ES-I3 (cell line): ENCODE measurements at regions not wholly inside any gene's neighbourhood (a gene's known extent, or its start where the extent isn't known, plus 50 kb on each side); places are given as distances from the start of the nearest gene placed in this dataset.

Experiments used
- H3K36me3 ChIP-seq: 2 replicates; pipeline ENCODE4 v1.6.1; 2013; ENCODE audit warnings: mild to moderate bottlenecking, low read length, control low read depth, moderate library complexity; ENCODE audit not compliant: insufficient read depth
- H3K4me1 ChIP-seq: 2 replicates; pipeline ENCODE4 v1.6.1; 2013; ENCODE audit warnings: mild to moderate bottlenecking, control low read depth, low read length; ENCODE audit not compliant: insufficient read depth
- H3K9ac ChIP-seq: 2 replicates; pipeline ENCODE4 v1.6.1; 2013; ENCODE audit warnings: low read depth, mild to moderate bottlenecking, low read length, moderate library complexity
- H3K9me3 ChIP-seq: 2 replicates; pipeline ENCODE4 v1.6.1; 2013; ENCODE audit warnings: mild to moderate bottlenecking, low read length, moderate library complexity; ENCODE audit not compliant: control insufficient read depth, insufficient read depth

DNA sequence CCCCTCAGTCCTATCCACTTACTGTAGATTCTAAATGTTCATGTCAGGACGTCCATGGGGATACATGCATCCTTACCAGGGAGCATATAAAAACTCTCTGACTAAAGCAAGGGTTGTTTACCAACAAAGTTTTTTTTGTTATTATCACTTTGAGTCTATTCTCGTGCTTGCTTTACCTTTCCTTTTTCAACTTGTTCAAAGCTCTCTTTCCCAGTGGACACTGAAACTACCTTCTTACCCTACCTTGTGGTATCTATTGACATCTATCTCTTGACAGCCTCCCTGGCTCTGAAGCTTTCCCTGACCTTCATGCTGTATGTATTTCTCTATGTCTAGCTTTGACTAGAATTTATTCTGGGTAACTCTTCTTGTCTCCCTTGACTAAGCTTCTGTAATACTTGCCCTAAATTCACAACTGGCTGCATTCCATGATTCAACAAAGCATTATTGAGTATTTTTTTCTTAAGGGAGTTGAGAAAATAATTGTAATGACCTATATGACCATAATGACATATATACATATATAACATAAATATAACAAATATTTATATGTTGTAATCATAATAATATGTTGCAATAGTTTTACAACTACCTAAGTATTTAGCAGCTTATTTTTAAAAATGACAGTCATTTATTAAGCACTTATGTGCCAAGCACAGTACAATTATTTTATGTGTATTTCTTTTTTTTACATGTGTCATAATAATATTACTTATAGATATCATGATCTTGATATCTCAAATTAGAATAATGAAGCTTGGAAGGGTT is 403.4 kb upstream of the SPRY2 start:
- Histone ChIP-seq H3K4me1 (no peaks in the 10 kb centered on the region), H3K9me3 (no peaks in the 10 kb centered on the region), H3K9ac (no peak overlapping the region), H3K36me3 (no peaks in the 10 kb centered on the region)

DNA sequence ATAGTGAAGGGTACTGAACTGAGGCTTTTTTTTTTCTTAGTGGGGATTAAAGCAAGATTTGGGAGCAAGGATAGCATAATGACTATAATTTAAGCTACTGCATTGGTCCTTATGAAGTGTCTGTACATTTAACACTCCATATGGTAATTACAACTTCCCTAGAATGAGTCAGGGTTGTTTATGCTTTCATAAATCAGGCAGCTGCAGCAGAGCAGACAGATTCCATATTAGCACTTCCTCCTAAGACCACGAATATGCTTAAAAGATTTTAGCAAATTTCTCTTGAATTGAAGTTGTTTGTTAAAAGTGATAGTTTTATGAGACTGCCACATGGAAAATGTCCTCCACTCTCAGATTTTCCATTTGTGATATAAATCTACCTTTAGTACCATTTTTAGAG is 401.1 kb upstream of the SPRY2 start:
- no peaks in the 10 kb centered on the region for H3K4me1 ChIP-seq
- H3K9ac ChIP-seq: no peak overlapping the region
- no peaks in the 10 kb centered on the region for H3K9me3 ChIP-seq
- no peaks in the 10 kb centered on the region for H3K36me3 ChIP-seq

DNA sequence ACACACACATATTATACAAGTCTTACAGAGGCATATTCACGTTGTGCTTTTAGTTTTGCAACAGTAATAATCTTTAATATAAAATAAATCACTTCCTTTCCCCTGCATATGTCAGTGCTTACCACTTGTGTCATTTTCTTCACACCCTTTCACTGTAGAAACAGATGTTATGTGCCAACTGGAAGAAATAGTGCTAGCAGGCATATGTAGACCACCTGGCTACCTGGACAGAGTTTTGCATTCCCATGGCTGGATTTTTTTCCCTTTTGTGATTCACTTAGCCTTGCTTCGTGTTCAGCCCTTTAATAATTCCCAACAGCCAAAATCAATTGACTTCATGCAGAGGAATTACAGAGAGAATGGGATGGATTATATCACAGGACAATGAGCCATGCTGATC is 399.1 kb upstream of the SPRY2 start:
- no peaks in the 10 kb centered on the region for H3K36me3 ChIP-seq
- H3K4me1 ChIP-seq: no peaks in the 10 kb centered on the region
- H3K9ac ChIP-seq: no peak overlapping the region
- H3K9me3 ChIP-seq: no peaks in the 10 kb centered on the region

DNA sequence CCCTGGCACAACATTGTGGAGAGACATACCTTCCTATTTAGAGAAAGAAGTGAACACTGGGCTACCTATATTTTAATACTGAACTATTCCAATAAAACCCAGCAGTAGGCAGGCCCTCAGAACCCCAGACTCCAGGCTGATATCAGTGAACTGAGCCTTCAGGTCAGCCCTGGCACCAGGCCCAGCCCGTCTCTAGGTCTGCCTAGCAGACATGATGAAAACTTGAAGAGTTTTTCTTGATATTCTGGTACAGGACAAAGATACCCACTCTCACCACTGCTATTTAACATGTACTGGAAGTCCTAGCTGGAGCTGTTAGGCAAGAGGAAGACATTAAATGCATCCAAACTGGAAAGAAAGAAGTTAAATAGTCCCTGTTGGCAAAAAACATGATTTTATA is 396.6 kb upstream of the SPRY2 start:
- no peaks in the 10 kb centered on the region for H3K9me3 ChIP-seq
- no peaks in the 10 kb centered on the region for H3K4me1 ChIP-seq
- H3K9ac ChIP-seq: no peak overlapping the region
- no peaks in the 10 kb centered on the region for H3K36me3 ChIP-seq

DNA sequence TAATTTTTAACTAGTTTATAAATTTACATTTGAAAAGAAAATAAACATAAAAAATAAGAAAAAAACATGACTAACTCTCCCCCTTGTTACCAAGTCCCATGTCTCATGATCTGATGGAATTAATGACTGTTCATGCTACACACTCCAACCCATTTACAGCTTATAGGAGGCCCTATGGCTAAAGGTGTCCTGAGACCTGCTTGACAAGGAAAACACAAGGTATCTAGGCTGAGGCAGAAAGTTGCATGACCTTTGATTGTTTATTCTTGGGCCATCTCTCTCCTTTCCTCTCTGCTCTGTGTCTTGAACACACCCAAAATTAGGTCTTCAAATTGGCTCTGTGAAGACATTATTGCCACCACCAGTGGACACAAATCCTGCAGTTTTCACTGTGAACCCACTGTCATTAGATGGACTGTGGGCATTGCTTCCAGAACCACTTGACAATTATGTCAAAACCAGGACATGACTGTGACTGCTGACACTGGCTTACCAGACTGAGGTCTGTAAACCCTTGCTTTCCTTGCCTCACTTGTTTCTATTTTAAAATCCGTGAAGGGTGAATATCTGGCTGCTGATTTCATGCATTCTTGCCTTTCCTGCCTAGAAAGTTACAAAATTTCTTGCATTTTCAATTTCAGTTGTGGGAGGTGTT is 386.5 kb upstream of the SPRY2 start:
- no peaks in the 10 kb centered on the region for H3K36me3 ChIP-seq
- peaks cover 3% of the 10 kb centered on the region; the same call in 1 of the 2 replicates for H3K9me3 ChIP-seq
- no peak overlapping the region for H3K9ac ChIP-seq
- H3K4me1 ChIP-seq: no peaks in the 10 kb centered on the region

DNA sequence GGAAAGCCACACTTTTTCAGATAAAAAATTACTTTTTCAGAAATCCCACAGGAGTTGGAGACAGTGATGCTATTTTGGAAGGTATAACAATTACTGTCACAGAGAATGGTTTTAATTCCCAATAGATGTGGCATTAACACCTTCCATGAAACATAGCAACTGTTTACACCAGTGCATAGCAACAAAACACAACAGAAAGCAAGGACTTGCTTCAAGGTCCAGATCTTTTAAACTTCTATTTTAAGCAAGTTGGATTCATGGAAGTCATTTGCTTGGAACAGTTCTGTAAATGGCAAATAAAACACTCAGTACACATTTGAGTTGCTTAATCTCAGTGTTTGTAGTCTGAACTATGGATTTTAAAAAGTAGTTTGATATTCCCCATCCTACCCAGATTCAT is 385.9 kb upstream of the SPRY2 start:
- Histone ChIP-seq H3K4me1 (no peaks in the 10 kb centered on the region), H3K36me3 (no peaks in the 10 kb centered on the region), H3K9me3 (peaks cover 3% of the 10 kb centered on the region; the same call in 1 of the 2 replicates), H3K9ac (no peak overlapping the region)

DNA sequence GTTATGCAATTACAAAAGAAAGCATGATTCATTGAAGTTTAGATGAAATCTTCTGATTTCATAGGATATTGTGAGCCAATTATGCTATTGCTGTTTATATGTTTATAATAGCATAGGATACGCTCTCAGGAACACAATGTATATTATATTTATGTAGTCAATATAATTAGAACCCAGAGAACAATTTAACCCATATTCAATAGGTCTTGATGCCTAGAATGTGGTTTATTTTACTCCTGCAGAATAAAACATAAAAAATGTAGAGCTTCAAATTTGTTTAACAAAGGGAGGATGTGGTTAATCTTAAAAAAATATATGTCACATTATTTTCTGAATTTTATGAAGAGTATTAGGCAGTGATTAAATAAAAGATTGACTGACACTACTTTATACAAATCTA is 380.8 kb upstream of the SPRY2 start:
- no peaks in the 10 kb centered on the region for H3K36me3 ChIP-seq
- H3K4me1 ChIP-seq: no peaks in the 10 kb centered on the region; the same call in 1 of the 2 replicates
- no peaks in the 10 kb centered on the region for H3K9me3 ChIP-seq
- H3K9ac ChIP-seq: no peak overlapping the region

DNA sequence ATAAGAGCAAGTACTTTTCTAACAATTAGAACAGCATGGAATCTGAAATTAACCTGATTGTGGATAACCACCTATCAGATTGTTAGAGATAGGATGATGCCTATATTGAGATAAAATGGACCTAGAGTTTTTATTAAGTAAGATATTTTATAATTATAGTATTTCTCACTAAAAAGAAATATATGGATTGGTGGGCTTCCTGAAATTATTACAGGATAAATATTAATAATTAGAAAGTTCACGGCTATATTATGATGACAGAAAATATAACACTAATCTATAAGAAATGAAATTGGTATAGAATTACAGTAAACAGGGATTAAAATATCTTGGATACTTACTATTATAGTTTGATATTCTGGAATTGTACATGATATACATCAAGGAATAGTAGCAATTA is 378.0 kb upstream of the SPRY2 start:
- H3K9ac ChIP-seq: no peak overlapping the region
- no peaks in the 10 kb centered on the region for H3K9me3 ChIP-seq
- H3K36me3 ChIP-seq: no peaks in the 10 kb centered on the region
- peaks cover 5% of the 10 kb centered on the region for H3K4me1 ChIP-seq

DNA sequence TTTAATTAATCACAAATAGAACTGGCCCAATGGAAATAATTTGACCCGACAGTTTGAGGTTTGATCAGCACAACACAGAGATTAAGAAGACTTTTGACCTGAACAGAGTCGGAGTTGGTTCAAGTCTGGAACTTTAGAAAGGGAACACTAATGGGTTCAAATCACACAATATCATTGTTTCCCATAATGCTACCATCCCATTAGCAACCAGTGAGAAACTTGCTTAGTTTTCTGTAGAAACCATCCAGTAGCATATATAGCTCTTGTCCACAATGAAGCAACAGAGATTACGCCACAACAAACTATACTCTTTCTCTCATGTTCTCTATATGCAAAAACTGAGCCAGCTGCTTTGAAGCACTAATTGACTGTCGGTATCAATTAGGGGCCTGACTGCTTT is 376.9 kb upstream of the SPRY2 start:
- H3K9me3 ChIP-seq: no peaks in the 10 kb centered on the region; the same call in 1 of the 2 replicates
- no peaks in the 10 kb centered on the region for H3K36me3 ChIP-seq
- no peak overlapping the region for H3K9ac ChIP-seq
- peaks cover 5% of the 10 kb centered on the region for H3K4me1 ChIP-seq

DNA sequence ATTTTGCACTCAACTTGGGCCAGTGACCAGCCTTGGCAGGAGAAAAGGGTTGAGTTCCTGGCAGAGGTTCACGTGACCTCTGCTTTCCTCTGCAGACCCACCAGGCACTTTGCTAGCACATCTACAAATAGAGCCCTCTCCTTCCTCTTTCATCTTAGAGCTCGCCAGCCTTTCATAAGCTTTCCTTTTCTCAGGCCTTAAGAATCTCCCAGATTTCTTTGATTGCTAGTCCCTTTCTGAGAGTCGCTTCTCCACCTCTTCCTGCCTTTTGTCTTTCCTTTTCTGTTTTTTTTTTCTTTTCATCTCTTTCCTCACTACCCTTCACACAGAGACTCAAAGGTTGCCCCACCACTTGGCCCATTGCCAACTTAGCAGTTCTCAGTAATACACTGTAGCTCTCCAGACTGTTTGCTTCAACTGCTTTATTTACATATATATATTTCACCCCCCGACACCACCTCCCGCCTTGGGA is 375.7 kb upstream of the SPRY2 start:
- Histone ChIP-seq H3K9me3 (no peaks in the 10 kb centered on the region; the same call in 1 of the 2 replicates), H3K9ac (no peak overlapping the region), H3K4me1 (peaks cover 5% of the 10 kb centered on the region), H3K36me3 (no peaks in the 10 kb centered on the region)

DNA sequence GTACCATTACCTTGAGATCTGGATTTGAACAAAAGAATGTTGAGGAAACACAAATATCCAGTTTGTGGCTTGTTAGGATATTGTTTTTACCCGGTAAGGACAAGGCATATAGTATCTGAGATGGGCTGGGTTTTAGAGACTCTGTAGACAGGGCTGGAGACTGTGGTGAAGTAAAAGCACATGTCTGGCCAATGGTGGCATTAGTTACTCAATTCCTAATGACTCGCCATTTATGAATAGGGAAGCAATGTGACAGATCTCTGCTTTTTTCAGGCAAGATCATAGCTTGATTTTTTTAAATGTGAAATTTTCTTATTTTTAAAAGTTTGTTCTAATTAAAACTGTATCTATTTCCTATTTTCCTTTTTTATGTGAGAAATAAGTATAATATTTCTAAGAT is 371.1 kb upstream of the SPRY2 start:
- H3K36me3 ChIP-seq: no peaks in the 10 kb centered on the region
- H3K9ac ChIP-seq: no peak overlapping the region
- peaks cover 5% of the 10 kb centered on the region for H3K4me1 ChIP-seq
- no peaks in the 10 kb centered on the region; the same call in 1 of the 2 replicates for H3K9me3 ChIP-seq

DNA sequence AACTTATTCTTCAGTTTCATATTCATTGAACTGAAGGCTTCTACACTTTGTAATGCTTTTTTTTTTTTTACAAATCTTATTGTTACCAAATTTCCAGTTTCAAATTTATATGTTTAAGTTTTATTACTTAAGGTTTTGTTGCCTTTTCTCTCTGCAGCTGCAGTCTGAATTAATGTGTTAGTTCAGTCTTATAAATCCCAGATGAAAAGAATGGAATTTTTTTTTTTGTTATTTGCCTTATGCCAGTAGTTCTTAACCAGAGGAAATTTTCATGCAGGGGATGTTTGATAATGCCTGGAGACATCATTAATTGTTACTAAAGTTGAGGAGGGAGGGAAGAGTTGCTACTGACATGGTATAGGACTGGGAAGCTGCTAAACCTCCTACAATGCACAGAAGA is 367.9 kb upstream of the SPRY2 start:
- no peak overlapping the region for H3K9ac ChIP-seq
- H3K36me3 ChIP-seq: no peaks in the 10 kb centered on the region
- no peaks in the 10 kb centered on the region; the same call in 1 of the 2 replicates for H3K9me3 ChIP-seq
- H3K4me1 ChIP-seq: no peaks in the 10 kb centered on the region

DNA sequence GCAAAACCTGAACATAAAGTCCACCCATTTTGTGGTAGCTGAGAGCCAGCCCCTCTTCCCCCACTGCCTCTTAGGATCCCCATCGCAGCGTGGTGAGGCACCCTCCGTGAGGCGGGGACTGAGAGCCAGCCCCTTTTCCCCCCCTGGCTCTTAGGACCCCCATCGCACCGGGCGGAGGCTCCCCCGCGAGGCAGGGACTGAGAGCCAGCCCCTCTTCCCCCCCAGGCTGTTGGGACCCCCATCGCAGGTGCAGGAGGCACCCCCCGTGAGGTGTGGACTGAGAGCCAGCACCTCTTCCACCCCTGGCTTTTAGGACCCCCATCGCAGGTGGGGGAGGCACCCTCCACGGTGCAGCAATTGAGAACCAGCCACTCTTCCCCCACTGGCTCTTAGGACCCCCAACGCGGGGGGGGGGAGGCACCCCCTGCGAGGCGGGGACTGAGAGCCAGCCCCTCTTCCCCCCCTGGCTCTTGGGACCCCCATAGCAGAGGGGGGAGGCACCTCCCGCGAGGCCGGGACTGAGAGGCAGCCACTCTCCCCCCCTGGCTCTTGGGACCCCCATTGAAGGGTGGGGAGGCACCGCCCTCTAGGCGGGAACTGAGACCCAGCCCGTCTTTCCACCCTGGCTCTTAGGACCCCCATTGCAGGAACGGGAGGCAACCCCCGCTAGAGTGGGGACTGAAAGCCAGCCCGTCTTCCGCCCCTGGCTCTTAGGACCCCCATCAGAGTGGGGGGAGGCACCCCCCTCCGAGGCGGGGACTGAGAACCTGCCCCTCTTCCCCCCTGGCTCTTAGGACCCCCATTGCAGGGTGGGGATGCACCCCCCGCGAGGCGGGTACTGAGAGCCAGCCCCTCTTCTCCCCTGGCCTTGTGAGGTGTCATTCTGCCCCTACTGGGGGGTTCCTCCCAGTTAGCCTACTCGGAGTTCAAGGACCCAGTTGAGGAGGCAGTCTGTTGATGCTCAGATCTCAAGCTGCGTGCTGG is 366.4 kb upstream of the SPRY2 start:
- Histone ChIP-seq H3K4me1 (no peaks in the 10 kb centered on the region), H3K9ac (no peak overlapping the region), H3K36me3 (no peaks in the 10 kb centered on the region), H3K9me3 (no peaks in the 10 kb centered on the region)

DNA sequence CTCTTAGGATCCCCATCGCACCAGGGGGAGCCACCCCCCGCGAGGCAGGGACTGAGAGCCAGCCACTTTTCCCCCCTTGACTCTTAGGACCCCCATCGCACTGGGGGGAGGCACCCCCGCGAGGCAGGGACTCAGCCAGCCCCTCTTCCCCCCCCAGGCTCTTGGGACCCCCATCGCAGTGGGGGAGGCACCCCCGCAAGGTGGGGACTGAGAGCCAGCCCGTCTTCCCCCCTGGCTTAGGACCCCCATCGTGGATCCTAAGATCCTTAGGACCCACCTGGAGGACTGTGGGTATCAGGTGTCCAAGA is 365.2 kb upstream of the SPRY2 start:
- no peaks in the 10 kb centered on the region for H3K9me3 ChIP-seq
- no peak overlapping the region for H3K9ac ChIP-seq
- H3K4me1 ChIP-seq: no peaks in the 10 kb centered on the region
- no peaks in the 10 kb centered on the region for H3K36me3 ChIP-seq
